GM18870 (cell line): ENCODE measurements at regions not wholly inside any gene's neighbourhood (a gene's known extent, or its start where the extent isn't known, plus 50 kb on each side); places are given as distances from the start of the nearest gene placed in this dataset.
"Not testable (repeated sequence)": the region's sequence is repeated elsewhere in the genome, so short reads cannot be mapped to it uniquely, and the experiment has no call there.

Experiments
- ATAC-seq: cut with Tn5 transposase; IDR thresholded peaks from one replicate; pipeline ENCODE4 v1.9.1; 2021; ENCODE audit warnings: moderate library complexity; ENCODE audit not compliant: unreplicated experiment

DNA sequence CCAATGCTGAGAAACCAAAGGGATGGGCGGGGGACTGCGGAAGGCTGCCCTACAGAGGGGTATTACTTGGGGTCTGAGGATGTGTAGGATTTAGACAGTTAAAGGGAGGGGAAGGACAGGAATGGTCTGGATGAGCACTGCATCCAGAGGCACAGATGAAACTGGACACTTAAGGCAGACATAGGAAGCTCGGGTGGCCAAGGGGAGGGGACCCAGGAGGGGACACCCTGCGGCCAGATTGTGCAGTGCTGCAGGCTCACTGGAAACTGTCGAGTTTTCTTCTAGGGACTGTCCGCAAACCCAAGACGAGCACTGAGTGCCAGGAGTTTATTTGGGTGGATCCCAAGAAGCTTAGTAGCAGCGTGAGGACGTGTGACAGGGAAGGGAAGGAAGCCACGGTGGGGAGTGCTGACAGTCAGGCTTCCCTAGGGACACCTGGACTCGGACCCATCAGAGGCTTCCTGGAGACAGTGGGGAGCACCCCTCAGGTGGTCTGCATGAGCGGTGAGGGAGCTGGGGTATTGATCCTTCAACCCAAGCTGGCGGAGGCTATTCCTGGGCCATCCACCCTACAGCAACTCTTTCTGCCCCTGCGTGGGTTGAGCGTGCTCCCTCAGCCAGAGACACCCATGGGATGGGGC is 278.7 kb downstream of the FOXL1 start:
- no peak for ATAC-seq

- no peak for ATAC-seq
Measured at GRCh38 chr16:86857807-86858206, 279.5 kb downstream of the FOXL1 start.

- ATAC-seq, result no peak
Measured at GRCh38 chr16:86858501-86858900, 280.2 kb downstream of the FOXL1 start.

- not testable (repeated sequence) for ATAC-seq
Measured at GRCh38 chr16:86861270-86861858, 283.0 kb downstream of the FOXL1 start.

GRCh38 chr16:86862595-86863280 is 284.4 kb downstream of the FOXL1 start:
- ATAC-seq, result no peak

GRCh38 chr16:86863609-86864008 is 285.3 kb downstream of the FOXL1 start:
- ATAC-seq, result no peak

DNA sequence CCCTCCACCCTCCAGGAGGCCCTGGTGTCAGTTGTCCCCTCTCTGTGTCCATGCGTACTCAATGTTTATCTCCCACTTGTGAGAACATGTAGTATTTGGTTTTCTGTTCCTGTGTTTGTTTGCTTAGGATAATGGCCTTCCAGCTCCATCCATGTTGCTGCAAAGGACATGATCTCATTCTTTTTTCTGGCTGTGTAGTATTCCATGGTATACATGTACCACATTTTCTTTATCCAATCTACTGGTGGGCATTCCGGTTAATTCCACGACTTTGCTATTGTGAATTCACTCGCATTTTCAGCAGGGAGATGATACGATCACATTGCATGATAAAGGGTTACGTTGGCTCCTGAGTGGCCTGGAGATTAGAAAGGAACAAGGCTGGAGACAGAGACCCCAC is 286.2 kb downstream of the FOXL1 start:
- ATAC-seq, result no peak

DNA sequence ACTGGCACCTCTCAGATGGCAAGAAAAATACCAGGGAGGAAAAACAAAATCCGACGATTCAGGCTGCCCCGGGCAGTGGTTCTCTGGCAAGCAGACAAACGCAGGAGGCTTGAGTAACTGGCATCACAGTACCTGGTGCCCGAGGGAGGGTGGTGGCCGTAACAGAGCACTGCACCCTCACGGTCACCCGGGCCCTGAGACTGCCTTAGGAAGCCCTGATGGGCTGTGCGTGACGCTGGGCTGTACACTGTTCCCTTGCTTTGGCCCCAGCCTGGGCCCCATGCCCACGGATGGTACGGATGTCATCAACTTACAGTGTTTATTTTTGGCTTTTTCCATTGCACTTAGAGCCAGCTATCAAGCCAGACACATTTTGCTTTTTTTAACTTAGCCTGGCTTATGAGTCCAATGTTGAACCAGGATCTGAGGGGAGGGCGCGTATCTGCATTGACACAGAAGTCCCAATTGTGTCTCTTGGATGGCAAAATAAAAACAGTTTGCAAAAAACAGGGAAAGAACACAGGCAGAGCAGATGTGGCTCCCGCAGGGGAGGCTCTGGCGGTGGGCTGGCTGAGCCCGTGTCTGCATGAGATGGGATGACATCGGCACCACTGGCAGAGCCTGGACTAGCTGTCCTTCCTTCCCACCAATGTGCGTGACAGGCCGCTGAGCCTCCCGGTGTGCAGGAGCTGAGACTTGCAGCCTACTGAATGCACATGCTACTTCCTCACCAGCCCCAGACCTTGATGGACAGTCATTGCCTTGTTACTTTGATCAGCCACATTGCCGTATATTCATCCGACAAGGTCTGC is 287.7 kb downstream of the FOXL1 start:
- no peak for ATAC-seq

DNA sequence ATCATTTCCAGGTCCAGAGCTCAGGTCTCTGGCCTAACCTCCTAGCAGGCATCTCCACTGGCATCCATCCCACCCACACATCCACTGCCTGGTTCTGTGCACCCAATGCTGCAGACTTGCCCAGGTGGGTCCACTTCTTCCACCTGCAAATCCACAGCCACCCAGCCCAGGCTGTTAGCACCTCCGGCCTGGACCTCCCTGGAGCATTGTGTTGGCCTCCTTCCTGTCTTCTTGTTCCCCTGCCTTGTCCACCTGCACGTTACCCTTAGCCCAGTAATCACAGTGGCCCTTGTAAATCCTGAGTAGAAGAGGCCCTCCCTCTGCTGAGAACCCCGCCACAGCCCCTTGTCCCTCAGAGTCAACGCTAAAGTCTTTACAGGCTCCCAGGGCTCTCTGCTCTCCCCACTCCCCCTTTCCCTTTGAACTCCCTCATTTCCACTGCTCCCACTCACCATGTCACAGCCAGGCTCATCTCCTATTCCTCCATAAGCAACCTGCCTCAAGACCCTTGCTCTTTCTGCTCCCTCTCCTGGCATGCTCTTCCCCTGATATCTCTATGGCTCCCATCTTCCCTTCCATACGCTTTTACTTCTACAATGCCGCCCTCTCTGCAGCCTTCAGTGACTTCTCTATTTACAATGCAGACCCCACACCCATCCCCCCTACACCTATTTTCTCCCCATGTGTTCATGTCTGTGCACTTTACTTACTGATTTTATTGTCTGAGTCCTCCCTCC is 288.8 kb downstream of the FOXL1 start:
- ATAC-seq, result no peak

DNA sequence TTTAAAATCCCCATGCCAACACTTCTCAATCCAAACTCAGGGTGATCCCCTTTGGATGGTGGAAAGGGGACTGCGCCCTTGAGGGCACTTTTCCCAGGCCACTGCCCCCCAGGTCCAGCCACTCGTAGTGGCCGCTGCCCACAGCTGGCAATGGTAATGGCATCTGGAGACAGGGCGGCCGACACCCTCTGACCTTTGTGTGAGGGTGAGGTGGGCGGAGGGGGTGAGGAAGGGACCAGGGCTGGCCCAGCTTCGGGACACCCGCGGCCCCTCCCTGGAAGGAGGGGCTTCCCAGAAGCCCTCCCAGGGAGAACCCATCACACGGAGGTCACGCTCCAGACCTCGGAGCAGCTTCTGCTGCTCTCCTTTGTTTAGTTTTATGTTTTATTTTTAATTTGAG is 289.7 kb downstream of the FOXL1 start:
- ATAC-seq, result no peak

DNA sequence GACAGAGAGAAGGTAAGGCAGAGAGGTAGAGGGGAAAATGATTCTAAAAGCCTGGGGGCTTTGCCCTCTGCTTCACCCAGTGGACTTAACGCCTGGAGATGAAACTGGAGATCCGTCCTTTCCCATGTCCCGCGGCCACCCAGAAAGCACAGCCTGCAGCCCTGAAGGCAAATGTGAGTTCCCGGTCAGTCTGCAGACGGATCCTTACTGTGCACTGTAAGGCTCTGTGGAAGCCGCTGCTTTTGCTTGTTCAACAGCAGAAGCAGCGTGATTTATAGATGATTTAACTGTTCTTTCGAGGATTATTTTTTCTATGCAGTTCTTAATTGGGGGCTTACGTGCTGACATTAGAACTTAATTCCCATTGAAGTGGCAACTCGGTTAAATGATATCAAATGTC is 290.4 kb downstream of the FOXL1 start:
- no peak for ATAC-seq

GRCh38 chr16:86869288-86870022 is 291.1 kb downstream of the FOXL1 start:
- no peak for ATAC-seq

DNA sequence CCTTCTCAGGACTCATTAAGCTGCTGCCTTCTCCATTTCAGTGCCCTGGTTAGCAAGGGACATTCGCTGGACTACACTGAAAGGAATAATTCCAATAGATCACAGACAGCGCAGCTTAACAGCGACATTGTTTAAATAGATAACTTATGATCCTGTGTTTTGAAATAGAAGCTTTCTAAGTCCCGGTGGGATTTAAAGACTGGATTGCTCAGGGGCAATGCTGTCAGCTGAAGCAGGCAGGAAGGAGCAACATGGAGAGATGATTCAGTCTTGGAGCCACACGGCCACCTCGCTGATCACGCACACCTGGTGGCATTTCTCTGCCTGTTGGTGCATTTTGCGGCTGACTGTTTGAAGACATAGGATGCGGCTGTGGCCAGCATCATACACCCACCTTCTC is 292.0 kb downstream of the FOXL1 start:
- no peak for ATAC-seq

DNA sequence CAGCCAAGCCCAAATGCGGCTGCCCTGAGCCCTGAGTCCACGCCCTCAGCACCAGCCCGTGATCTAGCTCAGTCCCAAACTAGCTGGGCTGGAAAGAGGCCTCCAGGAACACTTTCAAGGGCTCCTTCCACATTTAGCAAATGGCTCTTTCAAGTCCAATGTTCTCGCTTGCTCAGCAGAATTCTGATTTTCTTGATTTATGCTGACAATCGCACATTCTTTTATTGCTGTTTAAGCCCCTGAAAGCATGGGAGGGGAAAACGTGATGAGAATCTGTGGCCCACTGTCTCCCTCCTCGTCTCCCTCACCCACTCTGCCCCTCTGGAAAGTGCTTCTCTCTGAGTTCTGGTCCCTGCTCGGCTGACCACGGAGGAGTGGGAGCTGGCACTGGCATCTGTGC is 293.8 kb downstream of the FOXL1 start:
- ATAC-seq, result no peak

DNA sequence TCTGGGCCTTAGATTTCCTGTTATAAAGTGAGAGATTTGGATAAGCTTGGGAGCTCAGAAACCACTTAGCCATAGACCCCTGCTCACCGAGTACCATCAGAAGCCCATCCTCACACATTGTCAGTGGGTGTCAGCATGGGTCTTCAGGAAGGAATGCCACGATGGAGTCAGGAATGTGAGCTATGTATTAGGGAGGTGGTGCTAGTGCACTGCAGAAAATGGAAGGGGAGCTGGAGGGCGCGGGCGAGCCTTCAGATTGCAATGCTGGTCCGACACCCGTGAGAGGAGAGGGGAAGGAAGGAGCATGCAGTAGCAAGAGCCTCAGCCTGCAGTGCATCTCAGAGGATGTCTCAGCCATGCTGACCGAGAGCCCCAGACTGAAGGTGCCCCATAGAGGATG is 294.5 kb downstream of the FOXL1 start:
- ATAC-seq, result no peak

GRCh38 chr16:86874141-86874540 is 295.8 kb downstream of the FOXL1 start:
- ATAC-seq, result no peak

GRCh38 chr16:86876499-86876898 is 298.1 kb downstream of the FOXL1 start:
- ATAC-seq, result no peak

- no peak for ATAC-seq
Measured at GRCh38 chr16:86877108-86877507, 298.8 kb downstream of the FOXL1 start.

DNA sequence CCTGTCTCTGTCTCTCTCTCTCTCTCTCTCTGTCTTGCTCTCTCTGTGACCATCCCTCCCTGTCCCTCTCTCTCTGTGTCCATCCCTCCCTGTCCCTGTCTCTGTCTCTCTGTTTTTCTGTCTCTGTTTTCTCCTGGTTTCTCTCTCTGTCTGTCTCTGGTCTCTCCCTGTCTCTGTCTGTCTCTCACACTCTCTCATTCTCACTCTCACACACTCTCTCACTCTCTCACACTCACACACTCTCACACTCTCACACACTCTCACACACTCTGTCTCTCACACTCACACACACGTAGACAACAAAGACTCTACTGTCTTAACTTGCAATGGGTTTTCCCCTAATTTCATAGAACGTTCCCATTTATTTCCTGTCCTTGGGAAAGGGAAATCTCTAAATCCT is 299.5 kb downstream of the FOXL1 start:
- no peak for ATAC-seq
